Suprapubic skin (tissue), 4 donors: ENCODE measurements at regions not wholly inside any gene's neighbourhood (a gene's known extent, or its start where the extent isn't known, plus 50 kb on each side); places are given as distances from the start of the nearest gene placed in this dataset.

Source experiments
- DNase-seq, 2 donors: peaks; one replicate each; pipeline ENCODE4 v3.0.0-alpha.2; 2019; ENCODE audit warnings: low spot score in 2 of 2
- H3K27ac ChIP-seq: fragments of 200-600 bp; sonication (generic); one replicate; pipeline ENCODE4 v1.5.1; 2019
- H3K27me3 ChIP-seq: fragments of 200-600 bp; sonication (generic); one replicate; pipeline ENCODE4 v1.5.1; 2019
- H3K36me3 ChIP-seq: fragments of 200-600 bp; sonication (generic); one replicate; pipeline ENCODE4 v1.5.1; 2019
- H3K4me1 ChIP-seq: fragments of 200-600 bp; sonication (generic); one replicate; pipeline ENCODE4 v1.5.1; 2019
- H3K4me3 ChIP-seq: fragments of 200-600 bp; sonication (generic); one replicate; pipeline ENCODE4 v1.5.1; 2019; ENCODE audit warnings: mild to moderate bottlenecking
- H3K9me3 ChIP-seq: fragments of 200-600 bp; sonication (generic); one replicate; pipeline ENCODE4 v1.5.1; 2019
- EP300 ChIP-seq: sonication (generic); formaldehyde crosslinking; IDR thresholded peaks from one replicate; pipeline ENCODE4 v1.6.1; 2017; ENCODE audit warnings: antibody characterized with exemption
- POLR2A ChIP-seq, 2 donors: fragments of 450-650 bp; IDR thresholded peaks; one replicate each; pipeline ENCODE4 v1.6.1; 2017; ENCODE audit warnings: antibody characterized with exemption in 2 of 2, mild to moderate bottlenecking in 2 of 2, moderate library complexity in 2 of 2
- POLR2AphosphoS5 ChIP-seq, 3 donors: sonication (generic); formaldehyde crosslinking; IDR thresholded peaks; one replicate each; pipeline ENCODE4 v1.6.1; 2017; ENCODE audit warnings: antibody characterized with exemption in 3 of 3
- WGBS: methylation state at CpG from one replicate; pipeline ENCODE4 v1.1.5; 2018; 5-methylcytosine and 5-hydroxymethylcytosine counted together
- TF ChIP-seq, protein P1 (sequence below), 2 donors: fragments of 200-600 bp in 1 of 2; fragments of 450-650 bp in 1 of 2; sonication (generic) in 1 of 2; IDR thresholded peaks; one replicate each; pipeline ENCODE4 v1.5.1; 2016 to 2019; ENCODE audit warnings: antibody characterized with exemption in 2 of 2, mild to moderate bottlenecking in 1 of 2, moderate library complexity in 1 of 2

DNA sequence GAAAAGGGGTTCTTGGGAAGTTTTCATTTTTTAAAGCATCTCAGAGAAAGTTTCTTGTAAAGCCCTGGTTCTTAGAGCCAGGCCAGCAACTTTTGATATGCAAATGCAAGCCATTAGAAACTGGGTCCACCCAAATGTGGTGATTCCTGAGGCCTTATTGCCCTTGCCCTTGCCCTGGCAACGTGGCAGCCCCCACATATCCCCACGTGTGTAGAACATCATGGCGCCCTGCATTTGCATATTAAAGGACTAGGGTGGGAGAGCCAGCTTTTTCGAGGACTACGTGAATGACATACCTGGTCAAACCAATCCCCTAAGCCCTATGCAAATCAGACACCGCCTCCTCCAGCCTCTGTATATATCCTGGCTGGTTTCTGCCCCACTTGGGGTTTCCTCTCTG lies 314.9 kb upstream of the NECTIN3 start:
- H3K9me3 ChIP-seq, result no peaks in the 10 kb centered on the region
- no peak overlapping the region for H3K4me3 ChIP-seq
- 66% methylated on average over 6 of the region's 6 CpGs for WGBS
- no peaks in the 10 kb centered on the region for H3K27me3 ChIP-seq
- TF ChIP-seq, protein P1, sequence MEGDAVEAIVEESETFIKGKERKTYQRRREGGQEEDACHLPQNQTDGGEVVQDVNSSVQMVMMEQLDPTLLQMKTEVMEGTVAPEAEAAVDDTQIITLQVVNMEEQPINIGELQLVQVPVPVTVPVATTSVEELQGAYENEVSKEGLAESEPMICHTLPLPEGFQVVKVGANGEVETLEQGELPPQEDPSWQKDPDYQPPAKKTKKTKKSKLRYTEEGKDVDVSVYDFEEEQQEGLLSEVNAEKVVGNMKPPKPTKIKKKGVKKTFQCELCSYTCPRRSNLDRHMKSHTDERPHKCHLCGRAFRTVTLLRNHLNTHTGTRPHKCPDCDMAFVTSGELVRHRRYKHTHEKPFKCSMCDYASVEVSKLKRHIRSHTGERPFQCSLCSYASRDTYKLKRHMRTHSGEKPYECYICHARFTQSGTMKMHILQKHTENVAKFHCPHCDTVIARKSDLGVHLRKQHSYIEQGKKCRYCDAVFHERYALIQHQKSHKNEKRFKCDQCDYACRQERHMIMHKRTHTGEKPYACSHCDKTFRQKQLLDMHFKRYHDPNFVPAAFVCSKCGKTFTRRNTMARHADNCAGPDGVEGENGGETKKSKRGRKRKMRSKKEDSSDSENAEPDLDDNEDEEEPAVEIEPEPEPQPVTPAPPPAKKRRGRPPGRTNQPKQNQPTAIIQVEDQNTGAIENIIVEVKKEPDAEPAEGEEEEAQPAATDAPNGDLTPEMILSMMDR (IDR thresholded peaks at IDR 0.05), result no peak
- no peak for TF ChIP-seq POLR2A (IDR thresholded peaks at IDR 0.05)
- TF ChIP-seq EP300, result no peak
- no peak for TF ChIP-seq POLR2AphosphoS5 (IDR thresholded peaks at IDR 0.05)
- H3K4me1 ChIP-seq, result no peaks in the 10 kb centered on the region
- DNase-seq, result no peak
- no peaks in the 10 kb centered on the region for H3K36me3 ChIP-seq
- H3K27ac ChIP-seq, result no peak overlapping the region

DNA sequence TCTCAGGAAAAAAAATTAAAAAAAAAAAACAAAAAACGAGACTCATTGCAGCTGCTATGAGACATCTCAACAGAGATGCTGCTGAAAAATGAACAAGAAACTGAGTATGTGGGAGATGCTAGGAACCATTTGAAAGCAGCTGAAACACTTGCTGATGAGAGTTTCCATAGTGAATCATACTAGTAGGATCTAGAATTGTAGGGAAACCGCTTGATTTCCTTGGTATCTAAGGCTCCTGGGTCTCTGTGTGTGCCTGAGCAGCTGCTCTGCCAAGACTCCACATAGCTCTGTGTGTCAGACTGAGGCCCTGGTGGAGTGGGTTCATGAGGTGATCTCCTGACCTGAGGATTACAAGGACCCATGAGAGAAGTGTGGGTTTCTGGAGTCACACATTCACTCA lies 313.4 kb upstream of the NECTIN3 start:
- no peaks in the 10 kb centered on the region for H3K27me3 ChIP-seq
- no peaks in the 10 kb centered on the region for H3K36me3 ChIP-seq
- no peak overlapping the region for H3K27ac ChIP-seq
- no peak overlapping the region for H3K4me3 ChIP-seq
- WGBS, result 61% methylated on average over 2 of the region's 2 CpGs
- TF ChIP-seq, protein P1 (IDR thresholded peaks at IDR 0.05), result no peak
- TF ChIP-seq POLR2A (IDR thresholded peaks at IDR 0.05), result no peak
- no peak for TF ChIP-seq POLR2AphosphoS5 (IDR thresholded peaks at IDR 0.05)
- no peak for TF ChIP-seq EP300
- no peaks in the 10 kb centered on the region for H3K9me3 ChIP-seq
- no peaks in the 10 kb centered on the region for H3K4me1 ChIP-seq
- no peak for DNase-seq

DNA sequence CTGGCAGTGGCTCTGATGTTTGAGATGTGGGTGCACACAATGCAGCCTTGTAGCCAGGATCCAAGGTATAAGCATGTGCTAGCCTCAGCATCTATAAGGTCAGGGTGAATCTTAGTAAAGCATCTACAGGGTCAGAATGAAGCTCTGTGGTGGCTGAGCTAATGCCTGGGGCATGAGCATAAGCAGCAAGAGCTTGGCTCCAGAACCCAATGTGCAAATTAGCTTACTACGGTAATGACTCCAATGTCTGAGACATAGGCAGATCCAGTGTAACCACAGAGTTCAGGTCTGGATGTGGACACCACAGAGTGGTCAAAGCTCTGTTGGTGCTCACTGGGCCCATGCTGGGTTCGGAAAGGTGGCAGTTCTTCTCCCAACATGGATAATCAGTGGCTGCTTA lies 304.5 kb upstream of the NECTIN3 start:
- H3K9me3 ChIP-seq, result no peaks in the 10 kb centered on the region
- H3K27me3 ChIP-seq, result no peaks in the 10 kb centered on the region
- no peaks in the 10 kb centered on the region for H3K36me3 ChIP-seq
- WGBS, result 88% methylated on average over 2 of the region's 2 CpGs
- DNase-seq, result no peak
- no peaks in the 10 kb centered on the region for H3K4me1 ChIP-seq
- H3K4me3 ChIP-seq, result no peak overlapping the region
- H3K27ac ChIP-seq, result no peak overlapping the region
- TF ChIP-seq POLR2A (IDR thresholded peaks at IDR 0.05) (no peak), EP300 (no peak)
- TF ChIP-seq, protein P1 (IDR thresholded peaks at IDR 0.05), result no peak

DNA sequence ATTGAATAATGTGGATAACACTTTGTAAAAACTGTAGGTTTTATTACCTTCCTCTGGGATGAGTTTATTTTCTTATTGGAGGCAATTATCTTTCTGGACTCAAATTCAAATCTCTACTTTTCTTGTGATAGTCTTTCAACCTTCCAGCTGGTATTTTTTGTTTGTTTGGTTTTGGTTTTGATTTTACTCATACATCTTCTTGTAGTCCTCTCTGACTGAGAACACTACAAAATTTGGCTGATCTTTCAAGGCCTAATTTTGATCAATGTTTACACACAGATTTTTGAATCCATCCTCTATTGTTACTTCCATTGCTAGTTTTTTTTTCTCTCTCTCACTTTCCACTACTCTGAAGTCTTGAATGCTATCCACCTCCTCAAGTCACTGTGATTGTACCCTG lies 303.8 kb upstream of the NECTIN3 start:
- H3K9me3 ChIP-seq, result no peaks in the 10 kb centered on the region
- H3K4me3 ChIP-seq, result no peak overlapping the region
- no peaks in the 10 kb centered on the region for H3K4me1 ChIP-seq
- H3K27ac ChIP-seq, result no peak overlapping the region
- no peaks in the 10 kb centered on the region for H3K36me3 ChIP-seq
- TF ChIP-seq POLR2AphosphoS5 (IDR thresholded peaks at IDR 0.05) (no peak), EP300 (no peak), POLR2A (IDR thresholded peaks at IDR 0.05) (no peak)
- TF ChIP-seq, protein P1 (IDR thresholded peaks at IDR 0.05), result no peak
- H3K27me3 ChIP-seq, result no peaks in the 10 kb centered on the region
- DNase-seq, result no peak

DNA sequence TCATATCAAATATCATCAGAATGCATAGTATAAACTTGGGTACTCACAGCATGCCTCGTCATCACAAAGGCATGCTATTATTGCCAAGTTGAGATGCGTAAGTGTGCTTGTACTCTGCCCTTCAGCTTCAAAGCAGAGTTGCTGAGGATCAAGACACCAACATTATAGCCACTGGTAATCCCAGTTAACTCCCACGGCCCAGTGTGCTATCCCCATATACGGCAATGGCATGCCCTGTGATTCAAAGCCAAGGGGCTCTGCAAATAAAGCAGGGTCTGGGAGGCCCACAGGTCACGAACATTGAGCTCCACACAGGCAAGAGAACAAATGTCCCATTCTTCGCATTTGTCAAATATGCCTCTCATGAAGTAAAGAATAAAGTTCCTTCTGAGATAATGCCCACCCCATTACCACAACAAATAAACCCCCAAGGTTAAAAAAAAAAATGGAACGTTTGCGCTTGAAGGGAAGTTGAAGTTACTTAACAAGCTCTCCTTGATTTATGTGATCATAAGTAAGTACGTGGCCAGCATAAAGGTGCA lies 298.1 kb upstream of the NECTIN3 start:
- no peaks in the 10 kb centered on the region for H3K9me3 ChIP-seq
- H3K4me1 ChIP-seq, result no peaks in the 10 kb centered on the region
- no peak overlapping the region for H3K4me3 ChIP-seq
- no peak for DNase-seq
- no peak overlapping the region for H3K27ac ChIP-seq
- 74% methylated on average over 9 of the region's 9 CpGs for WGBS
- no peaks in the 10 kb centered on the region for H3K27me3 ChIP-seq
- no peak for TF ChIP-seq EP300
- TF ChIP-seq POLR2A (IDR thresholded peaks at IDR 0.05), result no peak
- TF ChIP-seq POLR2AphosphoS5 (IDR thresholded peaks at IDR 0.05), result no peak
- TF ChIP-seq, protein P1 (IDR thresholded peaks at IDR 0.05), result no peak
- H3K36me3 ChIP-seq, result no peaks in the 10 kb centered on the region
